ENCODE measurements at regions not wholly inside any gene's neighbourhood (a gene's known extent, or its start where the extent isn't known, plus 50 kb on each side); places are given as distances from the start of the nearest gene placed in this dataset.

- TF ChIP-seq CTCF (IDR thresholded peaks at IDR 0.05; ENCODE audit: low read length) (no peak), EZH2 (IDR thresholded peaks at IDR 0.05; ENCODE audit: borderline replicate concordance, low read length) (no peak)
Measured at GRCh38 chr18:61136711-61137251, 196.4 kb upstream of the CDH20 start.

All from OCI-LY1 (cell line).